Bronchial epithelial cell (primary cell): ENCODE measurements at regions not wholly inside any gene's neighbourhood (a gene's known extent, or its start where the extent isn't known, plus 50 kb on each side); places are given as distances from the start of the nearest gene placed in this dataset.
A peak's percentile ranks its signal among the peaks of the same experiment; 100 is the strongest.

Experiments
- DNase-seq: peaks from one replicate; pipeline ENCODE4 v3.0.0-alpha.2; 2010; ENCODE audit warnings: low read depth
- FAIRE-seq: peaks from 2 replicates; lab custom pipeline; 2011; peaks lifted over from hg19 to GRCh38; lab: Jason Lieb, UNC
- H3K27me3 ChIP-seq: 2 replicates; pipeline ENCODE4 v1.5.1; 2011; ENCODE audit warnings: low read length; ENCODE audit not compliant: control insufficient read depth, insufficient read depth
- H3K36me3 ChIP-seq: 2 replicates; pipeline ENCODE4 v1.5.1; 2011; ENCODE audit warnings: low read length; ENCODE audit not compliant: control insufficient read depth, insufficient read depth
- H3K4me3 ChIP-seq: 2 replicates; pipeline ENCODE4 v1.5.1; 2011; ENCODE audit warnings: mild to moderate bottlenecking, low read depth, low read length, control low read depth
- TF ChIP-seq, protein P1 (sequence below): IDR thresholded peaks from 2 replicates; pipeline ENCODE4 v1.5.1; 2011; ENCODE audit warnings: mild to moderate bottlenecking, moderate library complexity, low read length, control low read depth, inconsistent platforms; ENCODE audit not compliant: insufficient read depth, severe bottlenecking

DNA sequence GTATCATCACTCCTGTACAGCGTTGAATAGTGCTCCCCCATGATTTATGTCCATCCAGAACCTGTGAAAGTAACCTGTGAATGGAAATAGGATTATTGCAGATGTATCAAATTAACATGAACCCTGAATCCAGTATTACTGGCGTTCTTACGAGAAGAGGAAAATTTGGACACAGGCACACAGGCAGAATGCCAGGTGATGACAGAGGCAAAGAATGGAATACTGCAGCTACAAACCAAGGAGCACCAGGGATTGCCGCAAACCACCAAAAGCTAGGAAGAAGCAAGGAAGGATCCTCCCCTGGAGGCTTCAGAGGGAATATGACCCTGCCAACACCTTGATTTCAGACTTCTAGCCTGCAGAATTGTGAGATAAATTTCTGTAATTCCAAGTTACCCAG, 113.5 kb upstream of the EGLN3 start:
- no peaks in the 10 kb centered on the region for H3K27me3 ChIP-seq
- no peak overlapping the region for H3K4me3 ChIP-seq
- H3K36me3 ChIP-seq: no peaks in the 10 kb centered on the region
- TF ChIP-seq, protein P1, sequence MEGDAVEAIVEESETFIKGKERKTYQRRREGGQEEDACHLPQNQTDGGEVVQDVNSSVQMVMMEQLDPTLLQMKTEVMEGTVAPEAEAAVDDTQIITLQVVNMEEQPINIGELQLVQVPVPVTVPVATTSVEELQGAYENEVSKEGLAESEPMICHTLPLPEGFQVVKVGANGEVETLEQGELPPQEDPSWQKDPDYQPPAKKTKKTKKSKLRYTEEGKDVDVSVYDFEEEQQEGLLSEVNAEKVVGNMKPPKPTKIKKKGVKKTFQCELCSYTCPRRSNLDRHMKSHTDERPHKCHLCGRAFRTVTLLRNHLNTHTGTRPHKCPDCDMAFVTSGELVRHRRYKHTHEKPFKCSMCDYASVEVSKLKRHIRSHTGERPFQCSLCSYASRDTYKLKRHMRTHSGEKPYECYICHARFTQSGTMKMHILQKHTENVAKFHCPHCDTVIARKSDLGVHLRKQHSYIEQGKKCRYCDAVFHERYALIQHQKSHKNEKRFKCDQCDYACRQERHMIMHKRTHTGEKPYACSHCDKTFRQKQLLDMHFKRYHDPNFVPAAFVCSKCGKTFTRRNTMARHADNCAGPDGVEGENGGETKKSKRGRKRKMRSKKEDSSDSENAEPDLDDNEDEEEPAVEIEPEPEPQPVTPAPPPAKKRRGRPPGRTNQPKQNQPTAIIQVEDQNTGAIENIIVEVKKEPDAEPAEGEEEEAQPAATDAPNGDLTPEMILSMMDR: no peak
- DNase-seq (peak; percentile 57), FAIRE-seq (no peak)

DNA sequence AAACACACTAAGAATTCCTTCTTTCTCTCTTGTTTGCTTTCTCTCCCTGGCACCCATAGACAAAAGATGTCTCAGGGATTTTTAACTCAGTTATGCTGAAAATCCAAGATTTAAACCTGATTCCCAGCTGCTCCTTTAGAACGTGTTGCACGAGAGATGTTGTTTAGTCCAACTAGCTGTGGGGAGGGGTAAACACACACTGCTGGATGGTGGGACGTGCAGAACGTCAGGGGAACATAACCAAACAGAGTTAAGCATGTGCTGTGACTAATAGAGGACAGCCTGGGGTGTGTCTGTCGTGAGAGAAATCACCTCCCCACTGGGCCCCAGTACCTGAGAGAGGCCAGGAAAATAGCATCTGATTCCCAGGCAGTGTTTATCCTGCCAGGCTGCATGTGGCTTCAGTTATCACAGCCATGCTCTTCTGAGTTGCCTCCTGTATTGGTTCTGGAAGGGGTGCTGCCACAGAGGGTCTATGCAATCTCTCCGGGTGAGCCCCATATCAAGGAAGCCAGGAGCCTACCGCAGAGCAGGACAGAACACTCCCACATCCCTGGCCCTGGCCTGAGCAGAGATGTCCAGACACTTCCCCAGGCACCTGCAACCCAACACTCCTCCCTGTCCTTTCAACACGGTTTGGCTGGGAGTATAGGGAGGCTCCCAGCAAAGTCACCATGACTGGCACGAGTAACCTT, 112.7 kb upstream of the EGLN3 start:
- no peak overlapping the region for H3K4me3 ChIP-seq
- TF ChIP-seq, protein P1: no peak
- H3K36me3 ChIP-seq: no peaks in the 10 kb centered on the region
- DNase-seq: peak; percentile 80
- no peak for FAIRE-seq
- no peaks in the 10 kb centered on the region for H3K27me3 ChIP-seq

DNA sequence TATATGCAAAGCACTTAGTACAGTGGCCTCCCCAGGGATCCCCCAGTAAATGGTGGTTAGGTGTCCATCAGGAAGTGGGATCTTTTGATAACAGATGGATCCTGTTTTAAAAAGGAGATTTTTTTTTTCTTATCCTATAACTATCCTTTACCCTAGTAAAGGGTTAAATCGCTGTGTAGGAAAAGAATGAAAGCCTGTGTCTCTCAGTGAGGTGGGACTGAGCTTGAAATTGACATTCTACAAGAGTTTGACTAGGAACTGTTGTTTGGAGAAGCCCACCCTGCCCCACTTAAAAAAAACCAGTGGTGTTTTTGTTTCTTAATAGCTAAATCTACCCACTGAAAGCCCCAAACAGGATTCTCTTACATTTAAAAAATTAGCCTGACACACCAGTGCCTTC, 112.2 kb upstream of the EGLN3 start:
- Histone ChIP-seq H3K27me3 (no peaks in the 10 kb centered on the region), H3K4me3 (no peak overlapping the region), H3K36me3 (no peaks in the 10 kb centered on the region)
- FAIRE-seq (no peak), DNase-seq (no peak)
- TF ChIP-seq, protein P1: no peak

DNA sequence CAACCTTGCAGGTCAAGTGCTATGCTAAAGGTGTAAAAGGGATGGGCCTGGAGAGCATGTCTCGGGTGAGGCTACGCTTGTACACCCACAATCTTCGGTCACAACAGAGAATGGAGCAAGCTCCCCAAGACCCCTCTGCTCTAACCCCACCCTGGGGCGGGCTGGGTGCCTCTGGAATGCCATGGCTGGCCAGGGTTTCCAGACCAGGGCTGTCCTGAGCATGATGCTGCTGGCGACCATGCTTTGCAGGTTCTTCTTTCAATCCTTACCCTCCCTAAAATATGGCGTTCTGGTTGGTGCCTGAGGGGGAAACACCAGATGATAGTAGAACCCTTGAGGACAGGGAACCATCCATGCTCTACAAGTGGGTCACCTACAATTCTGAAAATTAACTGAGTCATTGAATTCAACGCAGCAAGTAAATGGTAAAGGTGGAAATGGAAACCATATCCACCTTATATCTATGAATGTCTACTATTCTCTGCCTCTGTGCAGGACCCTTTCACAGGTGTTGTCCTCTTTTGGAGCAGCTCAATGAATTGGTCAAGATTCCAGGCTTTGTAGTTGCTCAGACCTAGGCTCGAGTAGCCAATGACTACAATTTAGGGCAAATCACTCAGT, 111.6 kb upstream of the EGLN3 start:
- FAIRE-seq (no peak), DNase-seq (no peak)
- Histone ChIP-seq H3K27me3 (no peaks in the 10 kb centered on the region), H3K4me3 (no peak overlapping the region), H3K36me3 (no peaks in the 10 kb centered on the region)
- TF ChIP-seq, protein P1: no peak

DNA sequence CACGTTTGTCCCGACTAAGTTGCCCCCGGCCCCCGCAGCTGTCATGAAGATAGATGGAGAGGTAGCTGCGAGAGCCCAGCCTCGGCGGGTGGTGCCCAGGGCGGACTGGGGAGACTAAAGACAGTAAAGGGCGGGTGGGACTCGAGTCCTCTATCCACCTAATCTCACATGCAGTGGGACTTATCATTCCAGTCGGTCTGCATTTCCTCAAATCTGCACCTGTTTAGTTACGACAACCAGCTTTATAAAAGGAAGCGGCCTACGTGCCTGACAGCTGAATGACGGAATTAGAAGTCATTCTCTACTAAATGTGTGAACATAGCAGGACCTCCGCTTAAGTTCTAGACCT, 109.8 kb upstream of the EGLN3 start:
- Histone ChIP-seq H3K4me3 (peak overlapping the region; percentile 42), H3K36me3 (no peaks in the 10 kb centered on the region), H3K27me3 (no peaks in the 10 kb centered on the region)
- no peak for DNase-seq
- TF ChIP-seq, protein P1: no peak
- FAIRE-seq: no peak
